Adrenal gland (tissue), 9 donors: ENCODE measurements at regions not wholly inside any gene's neighbourhood (a gene's known extent, or its start where the extent isn't known, plus 50 kb on each side); places are given as distances from the start of the nearest gene placed in this dataset.

ENCODE experiments used
- DNase-seq, 7 donors: peaks; one replicate each; pipeline ENCODE4 v3.0.0-alpha.2; 2019 to 2020
- H3K27ac ChIP-seq, 5 donors: fragments of 200-600 bp; sonication (generic) in 4 of 5; 1 replicate in 3 of 5; 2 replicates in 2 of 5; pipeline versions ENCODE4 v1.5.1 to v1.8.0; 2016 to 2020; ENCODE audit warnings: mild to moderate bottlenecking in 1 of 5
- H3K27me3 ChIP-seq: fragments of 200-600 bp; 2 replicates; pipeline ENCODE4 v1.8.0; 2021
- H3K36me3 ChIP-seq, 2 donors: fragments of 200-600 bp; replicated peaks in 1 of 2; 1 replicate in 1 of 2; 2 replicates in 1 of 2; pipeline versions ENCODE4 v1.5.1 to v1.8.0; 2018 to 2022
- H3K4me1 ChIP-seq, 2 donors: fragments of 200-600 bp; replicated peaks in 1 of 2; 1 replicate in 1 of 2; 2 replicates in 1 of 2; pipeline versions ENCODE4 v1.5.1 to v1.8.0; 2018 to 2021
- H3K4me3 ChIP-seq, 4 donors: fragments of 200-600 bp; sonication (generic) in 3 of 4; one replicate each; pipeline ENCODE4 v1.5.1; 2016 to 2018
- H3K9me3 ChIP-seq, 3 donors: fragments of 200-600 bp; sonication (generic) in 1 of 3; replicated peaks in 1 of 3; 1 replicate in 2 of 3; 2 replicates in 1 of 3; pipeline versions ENCODE4 v1.5.1 to v1.8.0; 2016 to 2021
- CTCF ChIP-seq, 6 experiments: fragments of 450-650 bp in 4 of 6; fragments of 200-600 bp in 2 of 6; sonication (generic) in 1 of 6; IDR thresholded peaks; 1 replicate in 5 of 6; 2 replicates in 1 of 6; pipeline versions ENCODE4 v1.5.1 to v1.8.0; 2016 to 2021; ENCODE audit warnings: antibody characterized with exemption in 6 of 6, mild to moderate bottlenecking in 2 of 6, moderate library complexity in 1 of 6
- POLR2A ChIP-seq, 2 donors: fragments of 450-650 bp; IDR thresholded peaks; one replicate each; pipeline ENCODE4 v1.6.1; 2017; ENCODE audit warnings: antibody characterized with exemption in 2 of 2, mild to moderate bottlenecking in 2 of 2, moderate library complexity in 1 of 2
- WGBS, 4 donors: extraction: QIAGEN DNeasy Blood & Tissue Kit in 2 of 4; methylation state at CpG; one replicate each; pipeline versions ENCODE4 v1.1.5 to v1.1.7; 2013 to 2017; 5-methylcytosine and 5-hydroxymethylcytosine counted together
- intact Hi-C, 2 donors: fragments of 100-400 bp; cut with DNase I; formaldehyde crosslinking; loops; one replicate each; pipeline versions ENCODE4 v1.14.1 to v1.15.0; 2022 to 2023
- donor health status: healthy with polysubstance abuse.
- donor health status: Bipolar disorder and iron deficiency.
- donor health status: DM: yes; HTN: yes; CAD: no.
- donor health status: DM: no; HTN: no; CAD: no.
- donor health status: DM: no; HTN: no; CAD: no.

DNA sequence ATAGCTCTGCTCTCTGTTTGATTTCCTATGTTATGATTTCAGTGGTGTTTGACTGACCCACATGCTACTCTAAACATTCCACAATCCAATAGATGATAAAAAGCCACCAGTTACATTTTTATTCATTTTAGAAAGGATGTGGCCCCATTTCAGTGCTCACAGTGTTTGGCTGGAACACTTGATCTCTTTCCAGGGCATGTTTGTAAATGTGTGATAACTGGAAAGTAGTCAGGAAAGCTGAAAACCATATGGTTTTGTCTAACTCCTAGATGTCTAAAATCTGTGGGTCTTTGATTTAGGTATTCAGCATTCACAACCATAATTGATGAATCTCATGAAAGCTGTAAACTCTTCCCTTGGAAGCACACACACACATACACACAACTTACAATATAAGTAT lies 904.9 kb upstream of the AGA start:
- no peak overlapping the region for H3K27ac ChIP-seq
- H3K9me3 ChIP-seq: no peaks in the 10 kb centered on the region
- no peaks in the 10 kb centered on the region for H3K27me3 ChIP-seq
- no peaks in the 10 kb centered on the region for H3K36me3 ChIP-seq
- TF ChIP-seq POLR2A (IDR thresholded peaks at IDR 0.05) (no peak), CTCF (IDR thresholded peaks at IDR 0.05) (no peak)
- DNase-seq: no peak
- intact Hi-C loops: no loop called here
- no peaks in the 10 kb centered on the region for H3K4me1 ChIP-seq
- H3K4me3 ChIP-seq: no peak overlapping the region

DNA sequence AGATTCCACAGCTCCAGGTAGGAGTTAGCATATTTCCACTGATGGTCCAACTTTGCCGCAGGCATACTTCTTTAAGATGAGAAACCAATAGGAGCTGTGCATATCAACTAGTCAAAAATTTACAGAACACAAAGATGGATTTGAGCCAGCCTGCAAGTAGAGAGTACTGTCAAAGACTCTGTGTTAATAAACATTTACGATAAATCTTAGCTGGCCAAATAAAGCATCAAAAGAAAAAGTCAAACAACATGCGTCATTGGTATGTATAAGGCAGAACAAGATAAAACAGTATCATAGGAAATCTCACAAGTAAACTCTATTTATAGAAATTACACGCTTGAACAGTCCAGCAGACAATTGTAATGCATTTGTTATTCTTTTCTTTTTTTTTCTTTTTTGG lies 907.4 kb upstream of the AGA start:
- H3K27ac ChIP-seq: no peak overlapping the region
- WGBS, 4 donors: 75 to 80% (median 78%) methylated on average over 4 of the region's 4 CpGs
- no peaks in the 10 kb centered on the region for H3K36me3 ChIP-seq
- no peaks in the 10 kb centered on the region for H3K9me3 ChIP-seq
- intact Hi-C loops: no loop called here
- no peak overlapping the region for H3K4me3 ChIP-seq
- TF ChIP-seq CTCF (IDR thresholded peaks at IDR 0.05): no peak
- no peak for TF ChIP-seq POLR2A (IDR thresholded peaks at IDR 0.05)
- DNase-seq: no peak
- H3K4me1 ChIP-seq: no peaks in the 10 kb centered on the region
- H3K27me3 ChIP-seq: no peaks in the 10 kb centered on the region

GRCh38 chr4:178351185-178351584 lies 908.9 kb upstream of the AGA start:
- Histone ChIP-seq H3K4me1 (no peaks in the 10 kb centered on the region), H3K9me3 (no peaks in the 10 kb centered on the region), H3K4me3 (no peak overlapping the region), H3K36me3 (no peaks in the 10 kb centered on the region), H3K27me3 (no peaks in the 10 kb centered on the region), H3K27ac (no peak overlapping the region)
- no peak for TF ChIP-seq CTCF (IDR thresholded peaks at IDR 0.05)
- TF ChIP-seq POLR2A (IDR thresholded peaks at IDR 0.05): no peak
- no peak for DNase-seq
- intact Hi-C loops: no loop called here

DNA sequence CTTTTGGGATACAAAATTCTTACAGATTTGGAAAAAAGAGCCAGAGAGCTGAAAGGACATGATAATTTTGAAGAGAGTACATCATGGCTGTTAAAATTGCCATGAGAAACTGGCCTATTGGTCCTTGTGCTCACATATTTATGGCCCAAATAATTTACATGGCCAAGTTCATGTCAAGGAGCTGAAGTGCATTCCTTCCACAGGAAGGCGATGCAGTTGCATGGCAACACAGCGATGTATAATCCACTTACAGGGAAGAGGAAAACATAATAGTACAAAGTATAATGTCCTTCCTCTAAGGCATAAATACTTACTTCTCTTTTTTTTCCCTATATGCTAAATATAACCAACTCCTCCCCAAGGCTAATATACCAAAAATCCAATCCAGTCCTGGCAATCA lies 914.5 kb upstream of the AGA start:
- Histone ChIP-seq H3K36me3 (no peaks in the 10 kb centered on the region), H3K27ac (no peak overlapping the region), H3K4me3 (no peak overlapping the region), H3K9me3 (no peaks in the 10 kb centered on the region), H3K27me3 (no peaks in the 10 kb centered on the region), H3K4me1 (no peaks in the 10 kb centered on the region)
- no peak for DNase-seq
- WGBS, 4 donors: 86 to 96% (median 89%) methylated on average over 2 of the region's 2 CpGs
- intact Hi-C loops: no loop called here
- TF ChIP-seq CTCF (IDR thresholded peaks at IDR 0.05) (no peak), POLR2A (IDR thresholded peaks at IDR 0.05) (no peak)
